GM18870 (cell line): ENCODE measurements at regions not wholly inside any gene's neighbourhood (a gene's known extent, or its start where the extent isn't known, plus 50 kb on each side); places are given as distances from the start of the nearest gene placed in this dataset.

Experiments
- ATAC-seq: cut with Tn5 transposase; IDR thresholded peaks from one replicate; pipeline ENCODE4 v1.9.1; 2021; ENCODE audit warnings: moderate library complexity; ENCODE audit not compliant: unreplicated experiment

DNA sequence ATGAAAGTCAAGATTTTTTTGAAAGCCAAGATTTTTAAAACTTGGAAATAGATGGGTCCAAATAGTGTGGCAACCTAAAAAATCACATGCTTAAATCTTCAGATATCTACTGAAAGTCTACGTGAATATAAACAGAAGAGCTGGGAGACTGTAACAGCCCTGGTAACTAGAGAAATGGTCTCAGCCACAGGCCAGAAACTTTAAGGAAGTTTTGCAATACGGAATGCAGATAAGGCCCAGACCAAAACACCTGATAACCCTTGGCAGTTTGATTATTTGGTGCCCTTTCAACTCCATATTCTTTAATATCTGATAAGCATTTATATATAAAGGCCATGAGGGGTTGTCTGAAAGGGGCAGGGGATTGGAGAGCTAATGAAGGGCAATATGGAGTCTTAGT is 537.3 kb upstream of the TGFBR2 start:
- no peak for ATAC-seq

DNA sequence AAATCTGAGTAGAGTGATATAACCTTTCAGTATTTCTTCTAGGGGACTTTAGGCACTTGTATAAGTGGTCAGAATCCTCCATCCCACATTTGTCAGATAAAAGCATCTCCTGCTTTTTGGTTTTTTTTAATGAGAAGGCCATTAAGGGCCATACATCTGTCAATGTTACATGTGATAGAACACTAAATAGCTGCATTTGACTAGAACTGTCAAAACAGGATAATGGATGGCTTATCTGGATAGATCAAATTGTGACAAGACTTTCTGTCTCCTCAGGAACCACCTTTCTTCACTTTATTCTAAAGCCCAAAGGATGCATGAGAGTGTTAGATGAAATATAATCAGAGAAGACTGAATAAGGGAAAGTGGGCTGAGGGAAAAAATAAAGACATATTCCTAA is 533.4 kb upstream of the TGFBR2 start:
- ATAC-seq, result no peak

- no peak for ATAC-seq
Measured at GRCh38 chr3:30073622-30074021, 532.8 kb upstream of the TGFBR2 start.

GRCh38 chr3:30075514-30075913 is 530.9 kb upstream of the TGFBR2 start:
- ATAC-seq, result no peak

- no peak for ATAC-seq
Measured at GRCh38 chr3:30076899-30077298, 529.5 kb upstream of the TGFBR2 start.

GRCh38 chr3:30077746-30078145 is 528.7 kb upstream of the TGFBR2 start:
- no peak for ATAC-seq

DNA sequence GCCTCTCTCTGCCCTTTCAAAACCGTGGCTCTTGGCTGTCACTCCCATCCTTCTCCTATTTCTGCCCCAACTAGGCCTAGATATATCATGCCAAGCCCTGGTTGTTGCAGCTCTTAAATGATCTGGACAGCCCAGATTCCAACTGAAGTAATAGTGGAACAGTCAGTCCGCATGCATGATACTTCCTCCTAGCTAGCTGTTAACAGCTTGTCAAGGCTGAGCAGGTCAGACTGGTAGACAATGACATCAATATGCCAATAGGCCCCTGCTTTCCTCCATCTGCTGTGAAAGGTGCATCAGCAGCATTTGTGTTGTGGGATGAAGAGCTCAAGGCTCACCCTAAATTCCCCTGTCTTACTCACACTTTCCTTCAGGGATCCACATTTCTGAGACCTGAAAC is 527.7 kb upstream of the TGFBR2 start:
- no peak for ATAC-seq

DNA sequence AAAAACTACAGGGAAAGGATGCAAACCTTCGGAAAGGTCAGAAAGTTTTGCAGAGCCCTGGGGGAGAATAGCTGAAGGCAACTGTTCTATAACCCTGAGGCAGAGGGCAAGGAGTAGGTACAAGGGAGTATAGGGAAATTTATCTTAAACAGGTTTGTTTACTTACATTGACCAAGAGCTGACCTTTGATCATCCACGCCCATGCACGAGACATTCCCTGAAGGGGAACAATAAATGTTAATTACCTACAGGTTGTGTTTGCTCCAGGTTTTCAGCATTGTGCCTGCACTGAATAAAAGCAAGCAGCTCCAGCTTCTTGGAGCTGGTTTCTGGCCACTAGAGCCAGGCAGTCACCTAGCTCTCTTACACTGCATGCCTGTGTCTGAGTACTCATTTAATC is 524.5 kb upstream of the TGFBR2 start:
- no peak for ATAC-seq

DNA sequence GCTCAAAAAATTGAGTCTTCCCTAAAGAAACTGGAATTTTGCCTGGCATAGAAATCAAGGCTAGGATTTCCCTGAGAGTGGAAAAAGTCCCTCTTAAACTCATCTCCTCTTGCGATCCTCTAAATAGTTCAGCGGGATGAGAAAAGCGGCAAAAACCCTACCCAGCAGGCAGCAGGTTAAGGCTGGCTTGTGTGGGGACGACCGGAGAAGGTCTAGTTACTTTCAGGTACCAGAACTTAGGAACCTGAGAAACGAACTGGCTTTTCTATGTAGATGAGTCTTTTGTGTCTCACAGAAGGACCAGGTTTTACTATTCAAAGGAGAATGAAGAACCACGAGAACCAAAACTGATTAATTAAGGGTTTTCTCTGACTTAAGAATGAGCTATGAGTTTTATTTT is 523.7 kb upstream of the TGFBR2 start:
- no peak for ATAC-seq

DNA sequence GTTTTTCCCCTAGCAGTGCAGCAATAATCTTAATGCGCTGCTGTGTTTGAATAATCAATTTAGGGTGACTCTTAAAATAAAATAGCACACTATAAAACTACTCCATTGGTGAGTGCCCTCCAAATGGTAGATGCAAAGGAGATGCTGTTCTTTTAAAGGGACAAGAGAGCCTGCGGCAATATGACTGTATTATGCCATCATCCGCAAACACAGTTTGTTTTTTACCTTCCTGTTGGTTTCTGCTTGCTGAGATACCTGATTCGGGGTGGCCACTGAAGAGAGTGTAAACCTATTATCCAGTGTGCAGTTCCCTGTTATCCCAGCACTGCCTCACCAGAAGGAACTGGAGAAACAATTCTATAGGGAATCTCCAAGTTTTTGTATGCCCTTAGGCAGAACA is 523.1 kb upstream of the TGFBR2 start:
- no peak for ATAC-seq

DNA sequence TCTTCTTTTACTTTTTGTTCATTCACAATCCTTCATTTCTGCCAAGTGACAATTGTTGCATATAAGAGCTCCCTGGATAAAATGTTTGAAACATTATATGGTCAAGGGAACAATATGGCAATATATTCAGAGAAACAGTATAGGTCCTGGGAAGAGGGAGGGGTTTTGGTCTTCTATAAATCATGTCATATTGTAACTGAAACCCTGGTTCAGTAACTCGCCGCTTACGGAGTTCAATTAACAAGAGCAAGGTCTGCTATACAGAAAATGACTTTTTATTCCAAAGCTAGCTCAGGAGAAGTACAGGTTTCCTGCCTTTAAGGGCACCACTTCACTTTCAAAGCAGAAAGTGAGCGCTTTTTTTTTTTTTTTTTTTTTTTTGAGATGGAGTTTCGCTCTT is 522.1 kb upstream of the TGFBR2 start:
- ATAC-seq, result no peak

DNA sequence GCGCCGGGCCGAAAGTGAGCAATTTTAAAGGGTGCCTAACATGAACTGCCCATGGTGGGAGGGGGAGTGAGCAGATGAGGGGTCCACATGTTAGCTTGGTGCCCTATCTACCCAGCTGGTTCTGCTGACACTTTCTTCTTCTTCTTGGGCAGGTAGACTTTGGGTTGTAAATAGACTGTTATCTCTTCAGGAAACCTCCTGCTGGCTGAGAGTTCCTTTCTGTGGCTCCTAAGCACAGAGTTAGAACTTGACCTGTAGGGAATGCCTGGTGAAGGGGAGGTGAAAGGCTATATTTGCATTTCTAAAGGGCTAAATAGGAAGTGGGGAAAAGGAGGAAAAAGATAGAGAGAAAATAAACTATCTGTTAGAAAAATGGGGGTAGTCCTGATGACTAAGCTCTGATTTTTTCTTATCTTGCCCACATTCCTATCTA is 521.4 kb upstream of the TGFBR2 start:
- ATAC-seq, result no peak

DNA sequence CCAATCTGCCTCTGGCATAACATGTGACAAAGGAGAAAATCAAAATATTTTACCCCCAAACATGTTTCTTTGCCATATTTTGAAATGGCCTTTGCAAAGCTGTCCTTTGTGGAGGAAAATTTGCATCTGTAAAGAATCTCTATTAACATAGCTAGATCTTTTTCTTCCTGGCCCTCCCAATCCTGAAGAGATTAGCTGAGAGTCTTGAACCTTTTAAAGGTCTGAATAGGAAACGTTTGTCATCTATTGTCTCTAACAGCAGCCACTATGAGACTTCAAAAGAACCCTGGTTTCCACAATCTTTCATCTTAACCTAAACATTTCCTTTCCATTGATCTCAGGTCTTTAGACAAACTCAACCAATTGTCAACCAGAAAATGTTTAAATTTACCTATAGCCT is 520.9 kb upstream of the TGFBR2 start:
- no peak for ATAC-seq

DNA sequence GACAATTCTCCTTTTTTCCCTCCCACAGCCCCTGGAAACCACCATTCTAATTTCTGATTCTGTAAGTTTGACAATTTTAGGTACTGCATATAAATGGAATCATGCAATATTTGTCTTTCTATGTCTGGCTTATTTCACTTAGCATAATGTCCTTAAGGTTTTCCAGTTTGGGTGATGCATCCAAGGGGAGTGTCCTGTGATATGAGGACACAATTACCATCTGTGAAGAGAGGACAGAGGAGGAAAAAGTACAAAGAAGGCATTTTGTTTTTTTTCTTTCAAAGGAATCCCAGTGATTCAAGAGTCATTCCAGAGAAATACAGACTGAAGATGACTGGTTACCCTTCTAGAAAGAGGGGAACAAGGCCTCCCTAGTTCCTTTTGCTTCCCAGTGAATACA is 514.7 kb upstream of the TGFBR2 start:
- no peak for ATAC-seq

DNA sequence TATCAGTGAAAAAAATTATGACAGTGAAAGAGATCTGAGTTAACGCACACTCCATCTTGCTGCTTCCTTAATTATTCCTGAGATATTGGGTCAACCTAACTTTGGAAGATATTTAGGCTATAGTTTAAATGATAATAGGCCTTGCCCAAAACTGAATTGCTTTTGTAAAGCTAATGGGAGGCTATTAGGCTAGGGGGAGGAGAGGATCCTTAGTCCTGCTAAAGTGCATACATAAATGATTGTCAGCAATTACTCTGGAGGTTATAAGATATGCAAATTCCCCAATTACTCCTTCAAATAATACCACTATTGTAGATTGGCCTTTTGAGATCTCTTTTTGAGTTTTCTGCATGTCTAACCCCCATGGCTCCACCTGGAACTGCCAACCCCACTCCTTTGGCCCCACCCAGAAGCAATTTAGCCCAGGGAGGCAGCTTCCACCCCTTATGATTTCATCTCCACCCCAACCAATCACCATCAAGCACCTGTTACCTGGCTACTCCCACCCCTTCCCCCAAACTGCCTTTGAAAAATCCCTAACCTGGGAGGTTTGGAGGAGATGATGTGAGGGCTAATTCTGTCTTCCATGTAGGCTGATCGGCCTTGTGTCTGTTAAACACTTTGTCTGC is 509.3 kb upstream of the TGFBR2 start:
- ATAC-seq, result no peak

- ATAC-seq, result no peak
Measured at GRCh38 chr3:30098243-30098642, 508.2 kb upstream of the TGFBR2 start.

- ATAC-seq, result no peak
Measured at GRCh38 chr3:30098653-30099455, 507.5 kb upstream of the TGFBR2 start.

- no peak for ATAC-seq
Measured at GRCh38 chr3:30102356-30102755, 504.0 kb upstream of the TGFBR2 start.

GRCh38 chr3:30103186-30103585 is 503.2 kb upstream of the TGFBR2 start:
- ATAC-seq, result no peak

- ATAC-seq, result no peak
Measured at GRCh38 chr3:30107531-30107930, 498.9 kb upstream of the TGFBR2 start.

GRCh38 chr3:30112411-30112810 is 494.0 kb upstream of the TGFBR2 start:
- ATAC-seq, result no peak

- no peak for ATAC-seq
Measured at GRCh38 chr3:30112902-30113484, 493.4 kb upstream of the TGFBR2 start.
